Stomach (tissue), 8 donors: ENCODE measurements at regions not wholly inside any gene's neighbourhood (a gene's known extent, or its start where the extent isn't known, plus 50 kb on each side); places are given as distances from the start of the nearest gene placed in this dataset.

ENCODE experiments used
- DNase-seq, 2 donors: peaks; one replicate each; pipeline versions ENCODE4 v3.0.0 to v3.0.0-alpha.2; 2013 to 2019
- H3K27ac ChIP-seq, 5 donors: fragments of 200-600 bp in 4 of 5; sonication (generic) in 4 of 5; one replicate each; pipeline ENCODE4 v1.5.1; 2013 to 2019; ENCODE audit warnings: mild to moderate bottlenecking in 1 of 5, moderate library complexity in 1 of 5
- H3K27me3 ChIP-seq, 3 donors: fragments of 200-600 bp; sonication (generic); one replicate each; pipeline ENCODE4 v1.5.1; 2017 to 2019; ENCODE audit warnings: mixed run types in 1 of 3
- H3K36me3 ChIP-seq, 4 donors: fragments of 200-600 bp; sonication (generic); 1 replicate in 3 of 4; 2 replicates in 1 of 4; pipeline ENCODE4 v1.5.1; 2016 to 2019
- H3K4me1 ChIP-seq, 4 donors: fragments of 200-600 bp; sonication (generic); one replicate each; pipeline ENCODE4 v1.5.1; 2016 to 2019
- H3K4me3 ChIP-seq, 4 donors: fragments of 200-600 bp; sonication (generic) in 3 of 4; one replicate each; pipeline ENCODE4 v1.5.1; 2016 to 2019; ENCODE audit warnings: mild to moderate bottlenecking in 1 of 4
- H3K9me3 ChIP-seq, 4 donors: fragments of 200-600 bp; sonication (generic); one replicate each; pipeline ENCODE4 v1.5.1; 2016 to 2019
- EP300 ChIP-seq: sonication (generic); formaldehyde crosslinking; IDR thresholded peaks from one replicate; pipeline ENCODE4 v1.6.1; 2017; ENCODE audit warnings: antibody characterized with exemption
- POLR2A ChIP-seq, 4 donors: fragments of 450-650 bp; IDR thresholded peaks; one replicate each; pipeline ENCODE4 v1.6.1; 2016; ENCODE audit warnings: antibody characterized with exemption in 4 of 4, control low read depth in 2 of 4, mild to moderate bottlenecking in 1 of 4, moderate library complexity in 1 of 4
- POLR2AphosphoS5 ChIP-seq, 3 donors: sonication (generic); formaldehyde crosslinking; IDR thresholded peaks; one replicate each; pipeline ENCODE4 v1.6.1; 2016; ENCODE audit warnings: antibody characterized with exemption in 3 of 3
- WGBS, 5 donors: extraction: QIAGEN DNeasy Blood & Tissue Kit in 3 of 5; methylation state at CpG; one replicate each; pipeline versions ENCODE4 v1.1.5 to v1.1.7; 2013 to 2018; 5-methylcytosine and 5-hydroxymethylcytosine counted together
- intact Hi-C: fragments of 100-400 bp; cut with DNase I; formaldehyde crosslinking; loops from one replicate; pipeline ENCODE4 v1.15.1; 2023; ENCODE audit warnings: low total_unique reads
- TF ChIP-seq, protein P1 (sequence below), 7 experiments: fragments of 450-650 bp in 4 of 7; fragments of 200-600 bp in 3 of 7; sonication (generic) in 3 of 7; IDR thresholded peaks; one replicate each; pipeline ENCODE4 v1.5.1; 2016 to 2019; ENCODE audit warnings: antibody characterized with exemption in 7 of 7, control low read depth in 2 of 7, mild to moderate bottlenecking in 1 of 7
- donor health status: healthy with polysubstance abuse.
- donor health status: Bipolar disorder and iron deficiency.
- donor health status: healthy.

DNA sequence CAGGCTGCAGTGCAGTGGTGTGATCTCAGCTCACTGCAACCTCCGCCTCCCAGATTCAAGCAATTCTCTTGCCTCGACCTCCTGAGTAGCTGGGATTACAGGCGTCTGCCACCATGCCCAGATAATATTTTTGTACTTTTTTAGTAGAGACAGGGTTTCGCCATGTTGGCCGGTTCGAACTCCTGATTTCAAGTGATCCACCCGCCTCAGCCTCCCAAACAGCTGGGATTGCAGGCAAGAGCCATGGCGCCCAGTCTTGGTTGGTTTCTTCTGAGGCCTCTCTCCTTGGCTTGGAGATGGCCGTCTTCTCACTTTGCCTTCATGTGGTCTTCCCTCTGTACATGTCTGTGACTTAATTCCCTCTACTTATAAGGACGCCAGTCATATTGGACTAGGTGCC lies 254.6 kb downstream of the BUD13 start:
- H3K9me3 ChIP-seq: no peaks in the 10 kb centered on the region
- H3K27ac ChIP-seq: no peak overlapping the region
- no peak overlapping the region for H3K4me3 ChIP-seq
- H3K27me3 ChIP-seq: peaks cover 0 to 19% (median 0%) of the 10 kb centered on the region in 3 donors
- no peaks in the 10 kb centered on the region for H3K4me1 ChIP-seq
- 78 to 88% (median 81%) methylated on average over 10 of the region's 10 CpGs for WGBS, 5 donors
- intact Hi-C loops: no loop called here
- peak in 1 of 2 donors; percentile 5 for DNase-seq
- TF ChIP-seq, protein P1, sequence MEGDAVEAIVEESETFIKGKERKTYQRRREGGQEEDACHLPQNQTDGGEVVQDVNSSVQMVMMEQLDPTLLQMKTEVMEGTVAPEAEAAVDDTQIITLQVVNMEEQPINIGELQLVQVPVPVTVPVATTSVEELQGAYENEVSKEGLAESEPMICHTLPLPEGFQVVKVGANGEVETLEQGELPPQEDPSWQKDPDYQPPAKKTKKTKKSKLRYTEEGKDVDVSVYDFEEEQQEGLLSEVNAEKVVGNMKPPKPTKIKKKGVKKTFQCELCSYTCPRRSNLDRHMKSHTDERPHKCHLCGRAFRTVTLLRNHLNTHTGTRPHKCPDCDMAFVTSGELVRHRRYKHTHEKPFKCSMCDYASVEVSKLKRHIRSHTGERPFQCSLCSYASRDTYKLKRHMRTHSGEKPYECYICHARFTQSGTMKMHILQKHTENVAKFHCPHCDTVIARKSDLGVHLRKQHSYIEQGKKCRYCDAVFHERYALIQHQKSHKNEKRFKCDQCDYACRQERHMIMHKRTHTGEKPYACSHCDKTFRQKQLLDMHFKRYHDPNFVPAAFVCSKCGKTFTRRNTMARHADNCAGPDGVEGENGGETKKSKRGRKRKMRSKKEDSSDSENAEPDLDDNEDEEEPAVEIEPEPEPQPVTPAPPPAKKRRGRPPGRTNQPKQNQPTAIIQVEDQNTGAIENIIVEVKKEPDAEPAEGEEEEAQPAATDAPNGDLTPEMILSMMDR (IDR thresholded peaks at IDR 0.05): no peak
- TF ChIP-seq POLR2A (IDR thresholded peaks at IDR 0.05) (no peak), POLR2AphosphoS5 (IDR thresholded peaks at IDR 0.05) (no peak), EP300 (no peak)
- H3K36me3 ChIP-seq: no peaks in the 10 kb centered on the region

- H3K27ac ChIP-seq: no peak overlapping the region
- WGBS, 5 donors: 56 to 63% (median 58%) methylated on average over 6 of the region's 6 CpGs
- TF ChIP-seq, protein P1 (IDR thresholded peaks at IDR 0.05): no peak
- TF ChIP-seq POLR2AphosphoS5 (IDR thresholded peaks at IDR 0.05): no peak
- no peak for TF ChIP-seq POLR2A (IDR thresholded peaks at IDR 0.05)
- TF ChIP-seq EP300: no peak
- H3K9me3 ChIP-seq: no peaks in the 10 kb centered on the region
- no peak overlapping the region for H3K4me3 ChIP-seq
- peak in 1 of 2 donors; percentile 3 for DNase-seq
- H3K4me1 ChIP-seq: no peaks in the 10 kb centered on the region
- H3K27me3 ChIP-seq: peaks cover 0 to 25% (median 2%) of the 10 kb centered on the region in 3 donors
- no peaks in the 10 kb centered on the region for H3K36me3 ChIP-seq
- intact Hi-C loops: no loop called here
Observed at GRCh38 chr11:116517584-116517983, 255.2 kb downstream of the BUD13 start.

GRCh38 chr11:116517077-116517476 lies 255.7 kb downstream of the BUD13 start:
- H3K4me1 ChIP-seq: no peaks in the 10 kb centered on the region
- WGBS, 5 donors: 39 to 51% (median 42%) methylated on average over 4 of the region's 4 CpGs
- intact Hi-C loops: no loop called here
- H3K4me3 ChIP-seq: no peak overlapping the region
- no peak overlapping the region for H3K27ac ChIP-seq
- peaks cover 0 to 30% (median 5%) of the 10 kb centered on the region in 3 donors for H3K27me3 ChIP-seq
- no peaks in the 10 kb centered on the region for H3K9me3 ChIP-seq
- H3K36me3 ChIP-seq: no peaks in the 10 kb centered on the region
- TF ChIP-seq EP300 (no peak), POLR2AphosphoS5 (IDR thresholded peaks at IDR 0.05) (no peak), POLR2A (IDR thresholded peaks at IDR 0.05) (no peak)
- TF ChIP-seq, protein P1 (IDR thresholded peaks at IDR 0.05): no peak
- DNase-seq: peak in 1 of 2 donors; percentile 22

DNA sequence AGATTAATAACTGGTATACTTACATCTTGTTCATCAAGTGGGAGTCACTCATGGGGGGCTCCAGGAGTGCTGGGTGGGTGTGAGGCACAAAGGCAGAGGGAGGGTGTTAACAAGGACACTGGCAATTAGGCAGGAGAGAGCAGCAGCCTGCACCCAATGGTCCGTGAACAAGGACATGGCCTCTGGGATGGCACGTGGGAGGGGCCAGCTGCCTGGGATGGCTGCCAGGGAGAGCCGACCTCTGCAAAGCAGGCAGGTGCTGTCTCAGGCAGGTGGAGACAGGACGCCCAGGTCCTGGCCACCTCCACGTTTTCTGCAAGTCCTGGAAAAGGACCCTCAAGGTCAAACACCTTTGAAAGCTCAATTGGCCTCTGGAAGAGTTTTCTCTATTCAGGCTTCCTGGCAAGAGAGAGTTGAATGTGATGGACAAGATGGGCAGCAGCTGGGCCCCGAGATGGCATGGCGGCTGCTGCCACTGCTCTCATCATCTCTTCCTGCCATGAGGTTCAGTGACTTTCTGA lies 257.1 kb downstream of the BUD13 start:
- Histone ChIP-seq H3K9me3 (no peaks in the 10 kb centered on the region), H3K27ac (no peak overlapping the region), H3K4me1 (no peaks in the 10 kb centered on the region), H3K4me3 (no peak overlapping the region), H3K27me3 (peaks cover 0 to 42% (median 5%) of the 10 kb centered on the region in 3 donors), H3K36me3 (no peaks in the 10 kb centered on the region)
- intact Hi-C loops: no loop called here
- WGBS, 5 donors: 57 to 71% (median 67%) methylated on average over 7 of the region's 7 CpGs
- peak in 1 of 2 donors; percentile 37 for DNase-seq
- TF ChIP-seq, protein P1 (IDR thresholded peaks at IDR 0.05): no peak
- no peak for TF ChIP-seq POLR2A (IDR thresholded peaks at IDR 0.05)
- TF ChIP-seq EP300: no peak
- TF ChIP-seq POLR2AphosphoS5 (IDR thresholded peaks at IDR 0.05): no peak
